ENCODE measurements at regions not wholly inside any gene's neighbourhood (a gene's known extent, or its start where the extent isn't known, plus 50 kb on each side); places are given as distances from the start of the nearest gene placed in this dataset.

DNA sequence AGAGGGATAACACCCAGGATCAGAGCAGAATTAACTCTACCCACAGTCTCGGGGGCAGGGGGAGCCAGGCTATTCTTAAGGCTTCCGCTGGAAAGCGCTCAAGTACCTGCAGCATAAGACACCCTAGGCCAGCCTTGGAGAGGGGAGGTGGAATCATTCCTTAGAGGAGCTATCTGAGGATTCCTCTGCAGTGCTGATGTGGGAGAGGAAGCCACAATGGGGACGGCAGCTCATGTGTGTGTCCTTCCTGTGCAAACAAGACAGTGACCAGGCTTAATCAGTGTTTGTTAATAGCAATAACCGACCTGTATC, 382.2 kb upstream of the CADM1 start:
- TF ChIP-seq, protein P1, sequence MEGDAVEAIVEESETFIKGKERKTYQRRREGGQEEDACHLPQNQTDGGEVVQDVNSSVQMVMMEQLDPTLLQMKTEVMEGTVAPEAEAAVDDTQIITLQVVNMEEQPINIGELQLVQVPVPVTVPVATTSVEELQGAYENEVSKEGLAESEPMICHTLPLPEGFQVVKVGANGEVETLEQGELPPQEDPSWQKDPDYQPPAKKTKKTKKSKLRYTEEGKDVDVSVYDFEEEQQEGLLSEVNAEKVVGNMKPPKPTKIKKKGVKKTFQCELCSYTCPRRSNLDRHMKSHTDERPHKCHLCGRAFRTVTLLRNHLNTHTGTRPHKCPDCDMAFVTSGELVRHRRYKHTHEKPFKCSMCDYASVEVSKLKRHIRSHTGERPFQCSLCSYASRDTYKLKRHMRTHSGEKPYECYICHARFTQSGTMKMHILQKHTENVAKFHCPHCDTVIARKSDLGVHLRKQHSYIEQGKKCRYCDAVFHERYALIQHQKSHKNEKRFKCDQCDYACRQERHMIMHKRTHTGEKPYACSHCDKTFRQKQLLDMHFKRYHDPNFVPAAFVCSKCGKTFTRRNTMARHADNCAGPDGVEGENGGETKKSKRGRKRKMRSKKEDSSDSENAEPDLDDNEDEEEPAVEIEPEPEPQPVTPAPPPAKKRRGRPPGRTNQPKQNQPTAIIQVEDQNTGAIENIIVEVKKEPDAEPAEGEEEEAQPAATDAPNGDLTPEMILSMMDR (IDR thresholded peaks at IDR 0.05; ENCODE audit: poor library complexity, severe bottlenecking), result no peak
- no peak for TF ChIP-seq POLR2AphosphoS5 (IDR thresholded peaks at IDR 0.05)

Data from neural cell (in vitro differentiated cells).